SK-N-SH treated with all-trans-retinoic acid at 6 μM for 48 hours (cell line): ENCODE measurements at regions not wholly inside any gene's neighbourhood (a gene's known extent, or its start where the extent isn't known, plus 50 kb on each side); places are given as distances from the start of the nearest gene placed in this dataset.

Source experiments
- ATAC-seq: fragments of 200-7000 bp; cut with Tn5 transposase; 3 replicates; pipeline ENCODE4 v1.9.1; 2020; ENCODE audit warnings: mild to moderate bottlenecking, moderate library complexity
- ARNTL ChIP-seq: fragments of 450-650 bp; formaldehyde crosslinking; IDR thresholded peaks from 2 replicates; pipeline ENCODE4 v1.5.0; 2020; ENCODE audit warnings: low read depth, mild to moderate bottlenecking, moderate library complexity, borderline replicate concordance
- BACH2 ChIP-seq: fragments of 250-450 bp; sonication (Bioruptor Pico); IDR thresholded peaks from 2 replicates; pipeline ENCODE4 v1.9.0; 2021; ENCODE audit warnings: mild to moderate bottlenecking, borderline replicate concordance
- CREB5 ChIP-seq: fragments of 250-450 bp; sonication (Bioruptor Pico); IDR thresholded peaks from 2 replicates; pipeline ENCODE4 v1.5.1; 2020; ENCODE audit warnings: low read depth, mild to moderate bottlenecking, moderate library complexity
- CSDC2 ChIP-seq: fragments of 250-450 bp; sonication (Bioruptor Pico); IDR thresholded peaks from 2 replicates; pipeline ENCODE4 v1.5.0; 2020; ENCODE audit warnings: mild to moderate bottlenecking, moderate library complexity
- ESRRG ChIP-seq: fragments of 250-450 bp; sonication (Bioruptor Pico); IDR thresholded peaks from 2 replicates; pipeline ENCODE4 v1.6.1; 2021; ENCODE audit warnings: mild to moderate bottlenecking
- ISL1 ChIP-seq: fragments of 250-450 bp; sonication (Bioruptor Pico); IDR thresholded peaks from 2 replicates; pipeline ENCODE4 v2.1.2; 2022; ENCODE audit warnings: mild to moderate bottlenecking, moderate library complexity
- OSR1 ChIP-seq: fragments of 250-450 bp; sonication (Bioruptor Pico); IDR thresholded peaks from 2 replicates; pipeline ENCODE4 v1.8.0; 2022; ENCODE audit warnings: moderate library complexity, mild to moderate bottlenecking, inconsistent platforms
- PATZ1 ChIP-seq: fragments of 250-450 bp; sonication (Bioruptor Pico); IDR thresholded peaks from 2 replicates; pipeline ENCODE4 v1.8.0; 2020; ENCODE audit warnings: mild to moderate bottlenecking, moderate library complexity, borderline replicate concordance
- PPARA ChIP-seq: fragments of 250-450 bp; sonication (Bioruptor Pico); IDR thresholded peaks from 2 replicates; pipeline ENCODE4 v1.5.0; 2020; ENCODE audit warnings: mild to moderate bottlenecking, borderline replicate concordance
- RARB ChIP-seq: fragments of 250-450 bp; sonication (Bioruptor Pico); IDR thresholded peaks from 2 replicates; pipeline ENCODE4 v1.8.0; 2021; ENCODE audit warnings: mild to moderate bottlenecking, moderate library complexity
- SNAI2 ChIP-seq: fragments of 250-450 bp; sonication (Bioruptor Pico); IDR thresholded peaks from 2 replicates; pipeline ENCODE4 v1.5.0; 2020; ENCODE audit warnings: mild to moderate bottlenecking, moderate library complexity
- TCF4 ChIP-seq: fragments of 250-450 bp; sonication (Bioruptor Pico); IDR thresholded peaks from 2 replicates; pipeline ENCODE4 v1.8.0; 2021; ENCODE audit warnings: mild to moderate bottlenecking, moderate library complexity, borderline replicate concordance
- TOX ChIP-seq: fragments of 250-450 bp; sonication (Bioruptor Pico); IDR thresholded peaks from 2 replicates; pipeline ENCODE4 v1.8.0; 2021; ENCODE audit warnings: mild to moderate bottlenecking, moderate library complexity, borderline replicate concordance
- TSHZ2 ChIP-seq: fragments of 250-450 bp; sonication (Bioruptor Pico); IDR thresholded peaks from 2 replicates; pipeline ENCODE4 v1.5.0; 2020; ENCODE audit warnings: mild to moderate bottlenecking, moderate library complexity
- ZC3H10 ChIP-seq: fragments of 250-450 bp; sonication (Bioruptor Pico); IDR thresholded peaks from 2 replicates; pipeline ENCODE4 v1.5.1; 2021; ENCODE audit warnings: mild to moderate bottlenecking, moderate library complexity
- ZFP3 ChIP-seq: fragments of 250-450 bp; sonication (Bioruptor Pico); IDR thresholded peaks from 2 replicates; pipeline ENCODE4 v1.5.0; 2020; ENCODE audit warnings: mild to moderate bottlenecking, moderate library complexity
- ZFP30 ChIP-seq: fragments of 450-650 bp; formaldehyde crosslinking; IDR thresholded peaks from 2 replicates; pipeline ENCODE4 v1.5.0; 2022; ENCODE audit warnings: mild to moderate bottlenecking, moderate library complexity
- ZNF565 ChIP-seq: fragments of 450-650 bp; formaldehyde crosslinking; conservative IDR thresholded peaks from 2 replicates; pipeline ENCODE4 v1.5.0; 2020; ENCODE audit warnings: low read depth, mild to moderate bottlenecking, moderate library complexity
- ZNF70 ChIP-seq: fragments of 450-650 bp; formaldehyde crosslinking; IDR thresholded peaks from 2 replicates; pipeline ENCODE4 v1.5.0; 2020; ENCODE audit warnings: mild to moderate bottlenecking, moderate library complexity
- ZNF8 ChIP-seq: fragments of 450-650 bp; formaldehyde crosslinking; IDR thresholded peaks from 2 replicates; pipeline ENCODE4 v1.5.0; 2020; ENCODE audit warnings: mild to moderate bottlenecking, moderate library complexity
- TF ChIP-seq, protein P1 (sequence below): fragments of 250-450 bp; sonication (Bioruptor Pico); IDR thresholded peaks from 2 replicates; pipeline ENCODE4 v1.5.1; 2021; ENCODE audit warnings: mild to moderate bottlenecking, moderate library complexity

DNA sequence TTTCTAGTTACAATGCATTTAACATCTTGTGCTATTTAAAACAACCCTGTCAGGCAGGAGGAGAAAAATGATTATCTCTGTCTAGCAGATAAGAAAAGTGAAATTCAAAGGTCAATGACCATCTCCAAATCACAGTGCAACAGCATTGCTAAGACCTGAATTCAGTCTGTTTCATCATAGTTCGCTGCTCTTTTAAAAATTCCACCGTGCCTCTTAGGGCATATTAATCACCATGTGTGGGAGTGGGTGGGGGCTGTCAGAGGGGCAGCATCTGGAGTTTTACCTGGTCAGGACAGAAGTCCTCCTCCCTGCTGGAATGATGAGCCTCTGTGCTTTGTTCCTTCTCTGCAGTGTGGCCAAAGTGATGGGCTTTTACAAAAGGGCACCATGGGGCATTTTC, 418.7 kb upstream of the RGPD4 start:
- TF ChIP-seq RARB (CRISPR knock-in tag) (no peak), ARNTL (CRISPR knock-in tag) (no peak), CREB5 (CRISPR knock-in tag) (no peak), ZC3H10 (CRISPR knock-in tag) (no peak), ISL1 (CRISPR knock-in tag) (no peak)
- TF ChIP-seq, protein P1, sequence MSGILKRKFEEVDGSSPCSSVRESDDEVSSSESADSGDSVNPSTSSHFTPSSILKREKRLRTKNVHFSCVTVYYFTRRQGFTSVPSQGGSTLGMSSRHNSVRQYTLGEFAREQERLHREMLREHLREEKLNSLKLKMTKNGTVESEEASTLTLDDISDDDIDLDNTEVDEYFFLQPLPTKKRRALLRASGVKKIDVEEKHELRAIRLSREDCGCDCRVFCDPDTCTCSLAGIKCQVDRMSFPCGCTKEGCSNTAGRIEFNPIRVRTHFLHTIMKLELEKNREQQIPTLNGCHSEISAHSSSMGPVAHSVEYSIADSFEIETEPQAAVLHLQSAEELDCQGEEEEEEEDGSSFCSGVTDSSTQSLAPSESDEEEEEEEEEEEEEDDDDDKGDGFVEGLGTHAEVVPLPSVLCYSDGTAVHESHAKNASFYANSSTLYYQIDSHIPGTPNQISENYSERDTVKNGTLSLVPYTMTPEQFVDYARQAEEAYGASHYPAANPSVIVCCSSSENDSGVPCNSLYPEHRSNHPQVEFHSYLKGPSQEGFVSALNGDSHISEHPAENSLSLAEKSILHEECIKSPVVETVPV (CRISPR knock-in tag) = no peak
- TF ChIP-seq, all 23 proteins: peak for 0
- no peak for ATAC-seq

- TF ChIP-seq TSHZ2 (CRISPR knock-in tag) = no peak
- TF ChIP-seq ZFP30 (CRISPR knock-in tag) = no peak
- no peak for TF ChIP-seq ZNF8 (CRISPR knock-in tag)
- no peak for TF ChIP-seq ESRRG
- no peak for TF ChIP-seq ZNF565 (CRISPR knock-in tag)
- no peak for TF ChIP-seq CREB5 (CRISPR knock-in tag)
- TF ChIP-seq ISL1 (CRISPR knock-in tag) = no peak
- TF ChIP-seq PATZ1 (CRISPR knock-in tag) = no peak
- TF ChIP-seq OSR1 (CRISPR knock-in tag) = no peak
- no peak for TF ChIP-seq ZNF70 (CRISPR knock-in tag)
- no peak for TF ChIP-seq SNAI2
- TF ChIP-seq TOX (CRISPR knock-in tag) = no peak
- TF ChIP-seq ZC3H10 (CRISPR knock-in tag) = no peak
- TF ChIP-seq PPARA (CRISPR knock-in tag) = no peak
- TF ChIP-seq ARNTL (CRISPR knock-in tag) = no peak
- TF ChIP-seq, protein P1 (CRISPR knock-in tag) = no peak
- TF ChIP-seq BACH2 (CRISPR knock-in tag) = no peak
- TF ChIP-seq TCF4 (CRISPR knock-in tag) = no peak
- TF ChIP-seq CSDC2 (CRISPR knock-in tag) = no peak
- TF ChIP-seq ZFP3 (CRISPR knock-in tag) = no peak
- ATAC-seq = no peak
Observed at GRCh38 chr2:107411267-107411666, 415.4 kb upstream of the RGPD4 start.
